Immature natural killer cell (primary cell): ENCODE measurements at regions not wholly inside any gene's neighbourhood (a gene's known extent, or its start where the extent isn't known, plus 50 kb on each side); places are given as distances from the start of the nearest gene placed in this dataset.

Source experiments
- DNase-seq, 3 donors: peaks; one replicate each; pipeline ENCODE4 v3.0.0; 2022; ENCODE audit warnings: mixed read lengths in 1 of 3
- H3K27ac Mint-ChIP-seq, 6 donors: one replicate each; pipeline ENCODE4 v1.8.0; 2020; ENCODE audit warnings: mixed read lengths in 6 of 6, mild to moderate bottlenecking in 5 of 6, inconsistent platforms in 4 of 6, moderate library complexity in 3 of 6
- H3K27me3 Mint-ChIP-seq, 3 donors: one replicate each; pipeline ENCODE4 v1.8.0; 2020 to 2021; ENCODE audit warnings: low read depth in 3 of 3, mild to moderate bottlenecking in 3 of 3, mixed read lengths in 3 of 3, moderate library complexity in 3 of 3, inconsistent platforms in 1 of 3
- H3K36me3 Mint-ChIP-seq, 3 donors: one replicate each; pipeline ENCODE4 v1.8.0; 2020; ENCODE audit warnings: mixed read lengths in 3 of 3, inconsistent platforms in 2 of 3, mild to moderate bottlenecking in 2 of 3
- H3K4me1 Mint-ChIP-seq, 2 donors: one replicate each; pipeline ENCODE4 v1.8.0; 2020; ENCODE audit warnings: inconsistent platforms in 2 of 2, mild to moderate bottlenecking in 2 of 2, mixed read lengths in 2 of 2, moderate library complexity in 1 of 2
- H3K4me3 Mint-ChIP-seq, 5 donors: one replicate each; pipeline ENCODE4 v1.8.0; 2020; ENCODE audit warnings: mild to moderate bottlenecking in 5 of 5, mixed read lengths in 5 of 5, inconsistent platforms in 3 of 5, moderate library complexity in 3 of 5
- H3K9me3 Mint-ChIP-seq, 6 donors: one replicate each; pipeline ENCODE4 v1.8.0; 2020; ENCODE audit warnings: mild to moderate bottlenecking in 6 of 6, mixed read lengths in 6 of 6, inconsistent platforms in 4 of 6, moderate library complexity in 3 of 6

GRCh38 chr2:104790901-104791495, 62.9 kb upstream of the POU3F3 start:
- Mint-ChIP-seq H3K4me3 (no peak overlapping the region), H3K27me3 (peaks cover 0 to 3% (median 2%) of the 10 kb centered on the region in 3 donors)
- no peak for DNase-seq

DNA sequence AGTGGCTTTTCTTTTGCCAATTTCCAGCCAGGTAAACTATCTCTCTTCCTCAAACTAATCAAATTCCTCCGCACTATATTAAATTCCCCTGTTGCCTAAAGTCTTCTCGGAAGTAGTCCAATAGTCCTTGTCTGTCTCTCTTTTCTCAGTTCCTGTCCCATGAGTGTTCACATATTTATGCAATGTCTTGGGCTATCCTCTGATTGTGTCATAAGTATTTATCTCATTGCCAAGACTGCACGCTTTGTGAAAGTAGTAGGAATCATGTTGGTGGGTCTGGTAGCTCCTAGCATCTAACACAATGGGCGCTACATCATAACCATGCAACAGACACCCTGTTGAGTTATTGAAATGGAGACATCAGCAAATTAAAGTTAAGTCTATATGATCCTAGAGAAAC, 59.9 kb upstream of the POU3F3 start:
- H3K4me1 Mint-ChIP-seq = no peaks in the 10 kb centered on the region
- no peak for DNase-seq
- H3K27me3 Mint-ChIP-seq = peaks cover 0 to 4% (median 0%) of the 10 kb centered on the region in 3 donors
- no peak overlapping the region for H3K27ac Mint-ChIP-seq
- H3K4me3 Mint-ChIP-seq = no peak overlapping the region
- no peaks in the 10 kb centered on the region for H3K9me3 Mint-ChIP-seq
- no peaks in the 10 kb centered on the region for H3K36me3 Mint-ChIP-seq

More at GRCh38 chr2:104790901-104791495, 62.9 kb upstream of the POU3F3 start:
- Mint-ChIP-seq H3K4me1 (no peaks in the 10 kb centered on the region), H3K27ac (no peak overlapping the region), H3K9me3 (peaks cover 0 to 2% (median 0%) of the 10 kb centered on the region in 6 donors), H3K36me3 (no peaks in the 10 kb centered on the region)

DNA sequence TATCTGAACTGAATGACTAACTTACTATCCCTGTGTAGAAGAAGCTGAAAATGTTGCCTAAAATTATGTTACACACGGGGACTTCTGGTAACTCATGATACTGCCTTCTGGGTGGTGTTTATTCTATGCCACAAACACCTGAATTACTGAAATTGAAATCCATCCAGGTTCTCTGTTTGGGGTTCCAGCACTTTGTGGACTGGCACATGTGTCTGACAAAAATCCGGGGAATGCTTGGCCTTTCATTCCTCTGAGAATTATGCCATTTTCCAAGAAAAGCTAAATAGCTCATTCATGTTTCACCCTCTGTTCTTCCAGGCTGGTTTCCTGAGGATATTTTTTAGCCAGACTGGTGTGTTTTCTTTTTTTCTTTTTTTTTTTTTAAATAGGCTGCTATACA, 59.5 kb upstream of the POU3F3 start:
- no peaks in the 10 kb centered on the region for H3K4me1 Mint-ChIP-seq
- H3K27me3 Mint-ChIP-seq = peaks cover 0 to 2% (median 0%) of the 10 kb centered on the region in 3 donors
- no peaks in the 10 kb centered on the region for H3K36me3 Mint-ChIP-seq
- DNase-seq = no peak
- no peak overlapping the region for H3K27ac Mint-ChIP-seq
- no peak overlapping the region for H3K4me3 Mint-ChIP-seq
- H3K9me3 Mint-ChIP-seq = no peaks in the 10 kb centered on the region
